ENCODE measurements at regions not wholly inside any gene's neighbourhood (a gene's known extent, or its start where the extent isn't known, plus 50 kb on each side); places are given as distances from the start of the nearest gene placed in this dataset.

GRCh38 chr5:72020161-72020983, 86.9 kb upstream of the MAP1B start:
- no peak for TF ChIP-seq CTCF (IDR thresholded peaks at IDR 0.05 in 8 of 11, conservative IDR thresholded peaks at IDR 0.05 in 3 of 11)
- no peak for TF ChIP-seq POLR2AphosphoS5 (IDR thresholded peaks at IDR 0.05)

All from spleen (tissue), 7 donors.